ENCODE measurements at regions not wholly inside any gene's neighbourhood (a gene's known extent, or its start where the extent isn't known, plus 50 kb on each side); places are given as distances from the start of the nearest gene placed in this dataset.

GRCh38 chr12:124229520-124229919 lies 65.4 kb upstream of the RFLNA start:
- Histone ChIP-seq H3K18ac (ENCODE audit: extremely low read depth, low read length) (no peak overlapping the region), H4K5ac (ENCODE audit: insufficient read length, low read depth, low read length) (no peak overlapping the region), H3K4me3 (ENCODE audit: extremely low read depth in 1 of 4, insufficient read depth in 2 of 4, low read depth in 3 of 4, low read length in 4 of 4) (no peak overlapping the region), H2BK5ac (ENCODE audit: low read depth, low read length) (no peak overlapping the region), H2AFZ (ENCODE audit: low read length) (no peak overlapping the region), H3K4me1 (replicated peaks in 1 of 4; ENCODE audit: control insufficient read depth in 3 of 4, insufficient read depth in 4 of 4, low read length in 3 of 4) (no peaks in the 10 kb centered on the region; a peak in 1 of 7 replicates), H3K36me3 (ENCODE audit: control insufficient read depth in 2 of 4, insufficient read depth in 4 of 4, low read length in 3 of 4) (no peaks in the 10 kb centered on the region; a peak in 1 of 8 replicates), H4K20me1 (replicated peaks in 1 of 2; ENCODE audit: control insufficient read depth in 1 of 2, insufficient read depth in 2 of 2, low read length in 2 of 2) (no peaks in the 10 kb centered on the region), H4K8ac (ENCODE audit: extremely low read depth, insufficient read depth, low read length) (no peak overlapping the region), H3K27ac (ENCODE audit: low read depth, low read length) (no peak overlapping the region), H3K79me2 (ENCODE audit: control insufficient read depth in 1 of 2, insufficient read depth in 2 of 2, low read length in 2 of 2) (no peaks in the 10 kb centered on the region), H2AK5ac (ENCODE audit: low read depth, low read length) (no peak overlapping the region), H3K56ac (replicated peaks; ENCODE audit: insufficient read length, low read depth, low read length) (no peak overlapping the region), H2BK12ac (ENCODE audit: low read depth, low read length) (no peak overlapping the region), H3K4ac (replicated peaks; ENCODE audit: insufficient read length, low read depth, low read length) (no peak overlapping the region), H3K27me3 (replicated peaks in 1 of 4; ENCODE audit: control insufficient read depth in 3 of 4, extremely low read depth in 1 of 4, insufficient read depth in 3 of 4, low read length in 3 of 4) (no peaks in the 10 kb centered on the region), H4K91ac (replicated peaks; ENCODE audit: insufficient read length, low read length) (no peak overlapping the region), H2BK120ac (replicated peaks; ENCODE audit: low read depth, low read length) (no peak overlapping the region), H3K79me1 (ENCODE audit: low read depth, low read length) (no peaks in the 10 kb centered on the region), H3K23me2 (ENCODE audit: low read depth, low read length) (no peaks in the 10 kb centered on the region), H3K14ac (ENCODE audit: insufficient read length) (no peak overlapping the region), H2BK20ac (ENCODE audit: low read length) (no peak overlapping the region), H3K9me3 (ENCODE audit: insufficient read depth in 2 of 2, low read depth in 1 of 2, low read length in 1 of 2) (peaks cover 0 to 8% of the 10 kb centered on the region in 2 experiments; a peak in 1 of 4 replicates), H3K23ac (ENCODE audit: insufficient read length) (no peak overlapping the region), H2BK15ac (ENCODE audit: low read length) (no peak overlapping the region), H3K9ac (replicated peaks in 1 of 4; ENCODE audit: extremely low read depth in 1 of 4, low read depth in 3 of 4, low read length in 3 of 4) (no peak overlapping the region), H3K4me2 (ENCODE audit: insufficient read depth in 1 of 2, low read depth in 2 of 2, low read length in 2 of 2) (no peak overlapping the region)
- no peak for DNase-seq (ENCODE audit: low read depth in 1 of 2, low spot score in 2 of 2)
- ChIA-PET POLR2A (ENCODE audit: partially characterized antibody) (no interaction called here), CTCF (ENCODE audit: partially characterized antibody) (interaction anchor here (0.6 to 1.7 kb wide), 5 partner anchors 10 to 197 kb away, joined by 3 read pairs; no protein-coding TSS in a partner anchor)
- no peak for FAIRE-seq
- no peak for TF ChIP-seq SP1 (IDR thresholded peaks at IDR 0.05; ENCODE audit: low read depth, low read length)
- no peak for TF ChIP-seq POU5F1 (IDR thresholded peaks at IDR 0.05; ENCODE audit: low read depth, low read length)
- TF ChIP-seq SAP30 (IDR thresholded peaks at IDR 0.05; ENCODE audit: insufficient read depth, insufficient replicate concordance, low read length) = no peak
- no peak for TF ChIP-seq PHF8 (conservative IDR thresholded peaks at IDR 0.05; ENCODE audit: low read depth, low read length)
- no peak for TF ChIP-seq RBBP5 (IDR thresholded peaks at IDR 0.05; ENCODE audit: borderline replicate concordance, low read depth, low read length)
- TF ChIP-seq KDM5A (IDR thresholded peaks at IDR 0.05; ENCODE audit: low read length) = no peak
- no peak for TF ChIP-seq SRF (IDR thresholded peaks at IDR 0.05; ENCODE audit: low read depth, low read length)
- no peak for TF ChIP-seq HDAC6 (IDR thresholded peaks at IDR 0.05; ENCODE audit: low read depth, low read length)
- no peak for TF ChIP-seq RAD21 (IDR thresholded peaks at IDR 0.05 in 1 of 2, conservative IDR thresholded peaks at IDR 0.05 in 1 of 2; ENCODE audit: low read depth in 2 of 2, low read length in 2 of 2)
- no peak for TF ChIP-seq CEBPB (IDR thresholded peaks at IDR 0.05; ENCODE audit: low read depth, low read length)
